ENCODE measurements at regions not wholly inside any gene's neighbourhood (a gene's known extent, or its start where the extent isn't known, plus 50 kb on each side); places are given as distances from the start of the nearest gene placed in this dataset.

GRCh38 chr2:133940134-133940533 is 313.7 kb upstream of the MGAT5 start (continued):
- no peak for TF ChIP-seq TBP (IDR thresholded peaks at IDR 0.05; ENCODE audit: low read depth, low read length)
- TF ChIP-seq KDM4A (IDR thresholded peaks at IDR 0.05; ENCODE audit: low read depth, low read length, severe bottlenecking), result no peak
- no peak for TF ChIP-seq CBX8 (IDR thresholded peaks at IDR 0.05; ENCODE audit: borderline replicate concordance, low read depth, low read length)
- no peak for TF ChIP-seq JUND (IDR thresholded peaks at IDR 0.05; ENCODE audit: low read length)
- no peak for TF ChIP-seq POLR2AphosphoS5 (IDR thresholded peaks at IDR 0.05; ENCODE audit: low read depth, low read length)

Data from H1 (cell line).